ENCODE measurements at regions not wholly inside any gene's neighbourhood (a gene's known extent, or its start where the extent isn't known, plus 50 kb on each side); places are given as distances from the start of the nearest gene placed in this dataset.

DNA sequence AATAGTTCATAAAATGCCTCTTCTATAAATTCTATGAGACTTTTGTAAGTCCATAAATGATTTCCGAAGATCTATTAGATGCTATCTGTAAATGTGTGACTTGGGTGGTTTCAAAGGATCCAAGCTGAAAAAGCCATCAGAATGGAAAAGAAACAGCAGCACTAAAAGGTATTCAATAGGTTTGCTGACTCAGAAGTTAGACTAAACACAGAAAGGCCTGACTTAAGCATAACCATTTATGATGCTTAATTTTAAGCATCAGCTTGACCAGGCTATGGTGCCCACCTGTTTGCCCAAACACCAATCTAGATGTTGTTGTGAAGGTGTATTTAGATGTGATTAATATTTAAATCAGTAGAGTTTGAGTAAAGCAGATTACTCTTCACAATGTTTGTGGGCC is 513.5 kb downstream of the TFAP2A start:
- TF ChIP-seq, protein P1, sequence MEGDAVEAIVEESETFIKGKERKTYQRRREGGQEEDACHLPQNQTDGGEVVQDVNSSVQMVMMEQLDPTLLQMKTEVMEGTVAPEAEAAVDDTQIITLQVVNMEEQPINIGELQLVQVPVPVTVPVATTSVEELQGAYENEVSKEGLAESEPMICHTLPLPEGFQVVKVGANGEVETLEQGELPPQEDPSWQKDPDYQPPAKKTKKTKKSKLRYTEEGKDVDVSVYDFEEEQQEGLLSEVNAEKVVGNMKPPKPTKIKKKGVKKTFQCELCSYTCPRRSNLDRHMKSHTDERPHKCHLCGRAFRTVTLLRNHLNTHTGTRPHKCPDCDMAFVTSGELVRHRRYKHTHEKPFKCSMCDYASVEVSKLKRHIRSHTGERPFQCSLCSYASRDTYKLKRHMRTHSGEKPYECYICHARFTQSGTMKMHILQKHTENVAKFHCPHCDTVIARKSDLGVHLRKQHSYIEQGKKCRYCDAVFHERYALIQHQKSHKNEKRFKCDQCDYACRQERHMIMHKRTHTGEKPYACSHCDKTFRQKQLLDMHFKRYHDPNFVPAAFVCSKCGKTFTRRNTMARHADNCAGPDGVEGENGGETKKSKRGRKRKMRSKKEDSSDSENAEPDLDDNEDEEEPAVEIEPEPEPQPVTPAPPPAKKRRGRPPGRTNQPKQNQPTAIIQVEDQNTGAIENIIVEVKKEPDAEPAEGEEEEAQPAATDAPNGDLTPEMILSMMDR (conservative IDR thresholded peaks at IDR 0.05; ENCODE audit: low read depth, low read length) = no peak
- TF ChIP-seq EZH2 (IDR thresholded peaks at IDR 0.05; ENCODE audit: low read length, unreplicated experiment) (no peak), EZH2phosphoT487 (IDR thresholded peaks at IDR 0.05; ENCODE audit: borderline replicate concordance, low read length) (no peak)

Data from PC-3 (cell line).